DLD1 (cell line): ENCODE measurements at regions not wholly inside any gene's neighbourhood (a gene's known extent, or its start where the extent isn't known, plus 50 kb on each side); places are given as distances from the start of the nearest gene placed in this dataset.
"Not testable (repeated sequence)": the region's sequence is repeated elsewhere in the genome, so short reads cannot be mapped to it uniquely, and the experiment has no call there.

Experiments
- in situ Hi-C: cut with HindIII; loops from 2 replicates; pipeline ENCODE4 v1.10.0; 2017; ENCODE audit warnings: low sequenced_read_pairs

DNA sequence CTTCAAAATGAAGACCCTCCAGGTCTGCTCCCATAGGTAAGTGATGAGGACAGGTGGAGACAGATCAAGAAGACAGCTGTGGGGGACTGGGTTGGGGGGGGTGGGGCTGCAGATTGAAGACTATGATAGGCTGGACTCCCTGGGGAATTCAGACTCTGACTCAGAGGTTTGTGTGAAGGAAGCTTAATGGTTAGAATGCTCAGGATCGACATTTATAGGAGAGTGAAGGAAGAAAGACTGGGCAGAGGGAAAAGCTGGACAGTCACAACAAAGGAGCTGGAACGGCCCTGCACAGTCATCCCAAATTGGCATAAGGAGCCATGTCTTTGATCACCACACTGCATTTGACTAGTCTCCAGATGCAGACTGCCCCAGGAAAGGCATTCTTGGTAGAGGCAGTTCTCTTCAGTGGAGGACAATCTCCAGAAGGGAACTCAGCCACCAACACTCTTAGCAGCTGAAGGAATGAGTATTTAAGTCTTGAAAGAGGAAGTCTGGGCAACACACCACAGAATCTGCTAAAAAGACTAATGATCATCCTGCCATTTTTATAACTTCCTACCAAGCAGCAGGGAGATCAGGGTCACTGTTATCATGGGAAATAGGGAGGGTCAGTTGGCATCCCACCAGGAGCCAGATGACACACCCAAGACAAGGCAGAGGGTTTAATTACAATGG lies 120.0 kb upstream of the ZC3H11B start:
- in situ Hi-C loops: no loop called here

- in situ Hi-C loops: no loop called here
These were observed 118.9 kb upstream of the ZC3H11B start for GRCh38 chr1:219731771-219732170.

- in situ Hi-C loops: no loop called here
These were observed 113.8 kb upstream of the ZC3H11B start for GRCh38 chr1:219726480-219727272.

- in situ Hi-C loops: no loop called here
These were observed 111.5 kb upstream of the ZC3H11B start for GRCh38 chr1:219724440-219724839.

GRCh38 chr1:219717536-219717935 lies 104.6 kb upstream of the ZC3H11B start:
- in situ Hi-C loops: no loop called here

GRCh38 chr1:219716611-219717114 lies 103.8 kb upstream of the ZC3H11B start:
- in situ Hi-C loops: no loop called here

GRCh38 chr1:219713981-219714381 lies 101.1 kb upstream of the ZC3H11B start:
- in situ Hi-C loops: no loop called here

- in situ Hi-C loops: no loop called here
These were observed 99.6 kb upstream of the ZC3H11B start for GRCh38 chr1:219712506-219712905.

GRCh38 chr1:219710529-219711194 lies 97.8 kb upstream of the ZC3H11B start:
- in situ Hi-C loops: no loop called here

- in situ Hi-C loops: no loop called here
These were observed 96.1 kb upstream of the ZC3H11B start for GRCh38 chr1:219708919-219709543.

- in situ Hi-C loops: not testable (repeated sequence)
These were observed 95.0 kb upstream of the ZC3H11B start for GRCh38 chr1:219707885-219708284.

DNA sequence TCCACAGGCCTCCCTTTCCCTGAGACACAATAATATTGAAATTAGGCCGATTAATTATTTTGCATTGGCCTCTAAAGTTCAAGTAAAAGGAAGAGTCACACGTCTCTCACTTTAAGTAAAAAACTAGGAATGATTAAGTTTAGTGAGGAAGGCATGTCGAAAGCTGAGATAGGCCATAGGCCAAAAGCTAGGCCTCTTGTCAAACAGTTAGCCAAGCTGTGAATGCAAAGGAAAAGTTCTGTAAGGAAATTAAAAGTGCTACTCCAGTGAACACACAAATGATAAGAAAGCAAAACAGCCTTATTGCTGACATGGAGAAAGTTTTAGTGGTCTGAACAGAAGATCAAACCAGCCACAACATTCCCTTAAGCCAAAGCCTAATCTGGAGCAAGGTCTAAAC lies 91.4 kb upstream of the ZC3H11B start:
- in situ Hi-C loops: not testable (repeated sequence)

DNA sequence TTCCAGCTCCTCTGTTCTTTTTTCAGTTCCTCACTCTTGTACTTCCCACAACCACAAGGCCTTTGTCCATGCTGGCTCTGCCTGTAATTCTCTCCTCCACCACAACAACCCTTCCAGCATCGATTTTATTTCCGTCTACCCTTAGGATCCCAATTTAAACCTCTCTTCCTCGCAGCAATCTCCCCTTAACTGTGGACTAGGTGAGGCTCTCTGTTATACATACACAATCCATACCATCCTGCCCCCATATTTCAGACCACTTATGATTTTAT lies 90.4 kb upstream of the ZC3H11B start:
- in situ Hi-C loops: no loop called here

DNA sequence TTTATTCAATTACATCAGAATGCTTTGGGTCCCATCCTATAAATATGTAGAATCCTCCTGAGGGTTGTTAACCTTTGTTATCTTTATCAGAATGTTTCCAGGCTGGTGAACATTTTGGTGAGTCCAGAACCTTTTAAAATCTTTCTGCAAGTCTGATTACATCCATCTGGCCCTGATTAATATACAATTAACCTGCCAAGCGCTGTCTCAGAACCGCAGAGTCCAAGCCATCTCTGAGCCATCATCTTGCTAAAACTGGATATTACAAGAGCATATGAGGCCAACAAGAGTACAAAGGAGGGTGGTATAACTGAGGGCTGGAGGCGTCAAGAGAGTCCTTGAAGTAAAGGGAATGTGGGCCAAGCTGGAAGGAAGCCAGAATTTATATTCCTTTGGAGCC lies 88.6 kb upstream of the ZC3H11B start:
- in situ Hi-C loops: no loop called here

DNA sequence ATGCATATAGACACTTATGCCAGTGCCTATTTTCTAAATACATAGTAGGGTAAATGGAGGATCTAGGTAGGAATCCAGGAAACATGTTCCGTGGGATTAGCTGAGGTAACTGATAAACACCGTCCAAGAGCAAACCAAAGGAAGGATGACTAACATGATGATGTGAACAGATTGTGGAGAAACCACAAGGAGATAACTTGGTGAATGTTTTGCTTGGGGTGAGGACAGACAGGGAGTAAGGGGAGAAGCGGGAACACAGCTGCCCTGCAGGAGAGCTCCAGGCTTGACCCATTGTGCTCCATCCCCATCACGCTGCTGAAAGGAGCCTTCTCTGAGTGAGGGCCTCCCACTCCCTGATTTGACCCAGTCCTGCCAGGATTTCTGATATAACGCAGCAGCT lies 87.0 kb upstream of the ZC3H11B start:
- in situ Hi-C loops: loop anchor here (10.0 kb wide), 1 partner anchor 115 kb away; no protein-coding TSS in a partner anchor

DNA sequence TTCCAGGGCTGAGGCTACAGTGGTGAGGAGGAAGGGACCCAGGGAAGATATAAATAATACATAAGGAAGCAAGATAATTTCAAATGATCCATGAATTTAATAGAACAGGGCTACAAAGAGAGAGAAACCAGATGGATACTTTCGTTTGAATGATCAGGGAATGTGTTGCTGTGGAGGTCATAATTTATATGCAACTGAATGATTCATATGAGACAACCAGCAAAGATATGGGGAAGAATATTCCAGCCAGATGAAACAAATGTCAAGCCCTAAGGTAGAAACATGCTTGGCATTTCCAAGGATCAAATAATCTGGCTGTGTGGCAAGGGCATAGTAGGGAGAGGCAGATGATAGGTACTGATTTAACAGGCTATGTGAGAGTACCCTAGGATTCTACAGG lies 84.8 kb upstream of the ZC3H11B start:
- in situ Hi-C loops: loop anchor here (10.0 kb wide), 1 partner anchor 113 kb away; no protein-coding TSS in a partner anchor

DNA sequence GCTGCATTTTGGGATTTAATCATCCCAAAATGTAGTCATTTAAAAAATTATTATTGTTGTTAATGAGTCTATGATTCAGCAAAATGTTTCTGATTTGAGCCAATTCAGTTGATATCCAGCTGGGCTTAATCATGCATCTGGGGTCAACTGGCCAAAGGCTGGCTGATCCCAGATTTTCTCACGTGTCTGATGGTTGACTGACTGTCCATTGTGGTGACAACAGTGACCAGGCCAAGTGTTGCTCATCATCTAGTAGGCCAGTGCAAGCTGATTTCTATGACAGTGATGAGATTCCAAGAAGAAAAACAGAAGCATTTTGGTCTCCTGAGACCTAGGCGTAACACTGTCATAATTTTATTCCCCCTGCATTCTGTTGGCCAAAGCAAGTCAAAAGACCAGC lies 80.1 kb upstream of the ZC3H11B start:
- in situ Hi-C loops: loop anchor here (10.0 kb wide), 1 partner anchor 108 kb away; no protein-coding TSS in a partner anchor

GRCh38 chr1:219689774-219690173 lies 76.9 kb upstream of the ZC3H11B start:
- in situ Hi-C loops: loop anchor here (10.0 kb wide), 1 partner anchor 105 kb away; no protein-coding TSS in a partner anchor

DNA sequence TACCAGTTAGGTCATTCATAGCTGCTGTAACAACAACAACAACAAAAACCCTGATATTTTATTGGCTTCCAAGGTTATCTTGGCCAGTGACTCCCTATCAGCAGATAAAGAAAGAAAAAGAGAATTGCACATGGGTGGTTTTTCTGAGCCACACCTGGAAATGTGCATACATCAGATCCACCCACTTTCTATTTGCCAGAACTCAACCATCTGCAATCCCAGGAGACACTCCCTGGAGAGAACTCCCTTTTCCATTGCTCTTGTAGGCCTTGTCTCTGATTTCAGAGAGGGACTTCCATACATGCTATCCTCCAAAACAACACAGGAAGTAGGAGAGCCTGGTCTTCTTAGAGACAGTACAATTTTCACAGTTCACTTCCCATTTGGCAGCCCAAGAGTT lies 74.9 kb upstream of the ZC3H11B start:
- in situ Hi-C loops: no loop called here

DNA sequence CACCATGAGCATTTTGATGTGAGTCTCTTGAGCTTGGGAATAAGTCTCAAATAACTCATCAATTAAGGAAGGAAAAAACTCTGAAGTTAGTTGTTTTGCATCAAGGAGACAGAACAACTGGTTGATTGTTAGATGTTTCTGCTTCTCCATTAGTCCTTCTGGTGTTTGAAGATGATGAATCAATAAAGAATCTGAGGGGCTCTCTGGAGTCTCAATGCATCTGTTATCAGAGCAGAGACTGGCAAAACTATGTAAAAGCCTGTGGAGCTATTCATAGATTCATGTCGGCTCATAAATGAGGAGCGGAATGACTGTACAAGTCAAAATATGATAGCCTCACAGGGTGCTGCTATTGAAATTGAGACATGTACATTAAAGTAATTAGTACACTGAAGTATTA lies 73.3 kb upstream of the ZC3H11B start:
- in situ Hi-C loops: no loop called here

DNA sequence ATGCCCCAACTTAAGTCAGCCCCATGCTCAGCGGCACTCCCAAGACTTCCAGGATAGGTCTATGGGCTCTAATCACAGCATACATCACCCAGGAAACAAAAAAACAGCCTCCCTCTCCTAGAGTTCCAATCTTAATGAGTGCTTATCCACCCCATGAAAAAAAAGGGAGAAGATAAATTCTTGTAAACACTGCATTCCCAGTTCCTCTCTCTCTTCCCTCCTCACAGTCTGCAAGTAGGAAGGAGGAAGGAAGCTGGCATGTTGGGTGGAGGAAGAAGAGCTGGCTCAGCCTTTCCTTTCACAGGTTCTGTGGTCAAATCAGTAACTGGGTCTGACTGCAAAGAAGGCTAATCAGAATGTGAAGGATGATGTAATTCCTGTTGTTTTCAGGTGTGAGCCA lies 69.9 kb upstream of the ZC3H11B start:
- in situ Hi-C loops: no loop called here
